ENCODE measurements at regions not wholly inside any gene's neighbourhood (a gene's known extent, or its start where the extent isn't known, plus 50 kb on each side); places are given as distances from the start of the nearest gene placed in this dataset.

- TF ChIP-seq CTCF (IDR thresholded peaks at IDR 0.05; ENCODE audit: low read depth, low read length, missing input control) (no peak), TAF1 (conservative IDR thresholded peaks at IDR 0.05) (no peak), REST (IDR thresholded peaks at IDR 0.05) (no peak), RAD21 (IDR thresholded peaks at IDR 0.05) (no peak), JUND (IDR thresholded peaks at IDR 0.05) (no peak), MAX (IDR thresholded peaks at IDR 0.05) (no peak), YY1 (IDR thresholded peaks at IDR 0.05) (no peak), EGR1 (IDR thresholded peaks at IDR 0.05; ENCODE audit: low read depth in 2 of 2) (no peak), ATF3 (IDR thresholded peaks at IDR 0.05) (no peak), GABPA (IDR thresholded peaks at IDR 0.05 in 1 of 2, conservative IDR thresholded peaks at IDR 0.05 in 1 of 2) (no peak), RXRA (IDR thresholded peaks at IDR 0.05) (no peak), HNF4G (IDR thresholded peaks at IDR 0.05) (no peak), NR2F2 (IDR thresholded peaks at IDR 0.05) (no peak), ZBTB33 (IDR thresholded peaks at IDR 0.05) (no peak)
Measured at GRCh38 chr6:106885679-106886078, 88.8 kb downstream of the CD24 start.
